ENCODE measurements at regions not wholly inside any gene's neighbourhood (a gene's known extent, or its start where the extent isn't known, plus 50 kb on each side); places are given as distances from the start of the nearest gene placed in this dataset.

DNA sequence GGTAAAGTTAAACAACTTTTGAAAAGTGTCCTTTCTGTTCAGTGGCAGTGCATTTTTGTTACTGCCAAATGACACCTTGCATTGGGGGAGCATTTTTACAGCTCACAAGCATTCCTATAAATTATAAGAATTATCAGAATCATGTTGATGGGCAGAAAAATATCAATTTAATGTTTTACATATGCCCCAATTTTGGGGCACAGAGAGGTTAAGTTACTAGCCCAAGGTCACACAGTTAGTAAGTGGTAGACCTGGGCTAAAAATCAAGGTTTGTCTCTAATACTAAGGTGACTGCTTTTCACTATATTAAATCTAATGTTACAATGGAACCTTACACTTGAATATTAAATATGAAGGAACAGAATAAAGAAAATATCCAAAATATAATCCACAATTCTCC lies 180.1 kb upstream of the IVNS1ABP start:
- intact Hi-C loops (cut with micrococcal nuclease), result no loop called here
- POLR2A ChIA-PET, result no interaction called here

More for the DNA sequence above, 180.1 kb upstream of the IVNS1ABP start:
- no TSS peak for BruUV-seq (replicated peaks)
- DNase-seq (ENCODE audit: low read depth, low spot score), result no peak
- H3K9me1 ChIP-seq (replicated peaks; ENCODE audit: control insufficient read depth, extremely low read depth, insufficient read depth, low read length), result no peaks in the 10 kb centered on the region
- no peaks in the 10 kb centered on the region for H3K9me3 ChIP-seq (replicated peaks; ENCODE audit: control insufficient read depth, insufficient read depth, low read length)
- CTCF ChIA-PET, result interaction anchor here (0.5 to 1.0 kb wide), 2 partner anchors 99 to 120 kb away, joined by 3 to 4 read pairs; no protein-coding TSS in a partner anchor
- H3K4me2 ChIP-seq (ENCODE audit: insufficient read depth, low read length), result no peak overlapping the region
- TF ChIP-seq JUN (IDR thresholded peaks at IDR 0.05; ENCODE audit: borderline replicate concordance, insufficient read depth, insufficient read length, low read depth) (no peak), GATA2 (IDR thresholded peaks at IDR 0.05; ENCODE audit: insufficient read depth, insufficient read length, low read depth, low read length) (no peak), EZH2 (IDR thresholded peaks at IDR 0.05; ENCODE audit: borderline replicate concordance, low read depth, low read length, severe bottlenecking) (no peak), FOS (IDR thresholded peaks at IDR 0.05; ENCODE audit: borderline replicate concordance, insufficient read depth, low read length) (no peak), POLR2AphosphoS5 (IDR thresholded peaks at IDR 0.05; ENCODE audit: insufficient read depth, low read depth, low read length) (no peak), POLR2A (IDR thresholded peaks at IDR 0.05; ENCODE audit: low read depth, low read length) (no peak), MYC (IDR thresholded peaks at IDR 0.05; ENCODE audit: low read depth, low read length) (no peak)
- TF ChIP-seq, protein P1, sequence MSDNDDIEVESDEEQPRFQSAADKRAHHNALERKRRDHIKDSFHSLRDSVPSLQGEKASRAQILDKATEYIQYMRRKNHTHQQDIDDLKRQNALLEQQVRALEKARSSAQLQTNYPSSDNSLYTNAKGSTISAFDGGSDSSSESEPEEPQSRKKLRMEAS (IDR thresholded peaks at IDR 0.05; ENCODE audit: insufficient read depth, insufficient read length), result no peak
- TF ChIP-seq, protein P2, sequence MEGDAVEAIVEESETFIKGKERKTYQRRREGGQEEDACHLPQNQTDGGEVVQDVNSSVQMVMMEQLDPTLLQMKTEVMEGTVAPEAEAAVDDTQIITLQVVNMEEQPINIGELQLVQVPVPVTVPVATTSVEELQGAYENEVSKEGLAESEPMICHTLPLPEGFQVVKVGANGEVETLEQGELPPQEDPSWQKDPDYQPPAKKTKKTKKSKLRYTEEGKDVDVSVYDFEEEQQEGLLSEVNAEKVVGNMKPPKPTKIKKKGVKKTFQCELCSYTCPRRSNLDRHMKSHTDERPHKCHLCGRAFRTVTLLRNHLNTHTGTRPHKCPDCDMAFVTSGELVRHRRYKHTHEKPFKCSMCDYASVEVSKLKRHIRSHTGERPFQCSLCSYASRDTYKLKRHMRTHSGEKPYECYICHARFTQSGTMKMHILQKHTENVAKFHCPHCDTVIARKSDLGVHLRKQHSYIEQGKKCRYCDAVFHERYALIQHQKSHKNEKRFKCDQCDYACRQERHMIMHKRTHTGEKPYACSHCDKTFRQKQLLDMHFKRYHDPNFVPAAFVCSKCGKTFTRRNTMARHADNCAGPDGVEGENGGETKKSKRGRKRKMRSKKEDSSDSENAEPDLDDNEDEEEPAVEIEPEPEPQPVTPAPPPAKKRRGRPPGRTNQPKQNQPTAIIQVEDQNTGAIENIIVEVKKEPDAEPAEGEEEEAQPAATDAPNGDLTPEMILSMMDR (IDR thresholded peaks at IDR 0.05; ENCODE audit: extremely low read depth in 1 of 2, insufficient read depth in 1 of 2, low read depth in 1 of 2, low read length in 2 of 2), result no peak
- H3K27ac ChIP-seq (ENCODE audit: insufficient read depth, low read depth, low read length), result no peak overlapping the region
- no peak overlapping the region for H2AFZ ChIP-seq (ENCODE audit: low read depth, low read length)
- no peaks in the 10 kb centered on the region for H3K36me3 ChIP-seq (ENCODE audit: control insufficient read depth in 2 of 2, extremely low read depth in 1 of 2, insufficient read depth in 2 of 2, low read length in 2 of 2)
- H3K4me3 ChIP-seq (replicated peaks in 1 of 3; ENCODE audit: insufficient read depth in 1 of 3, low read depth in 1 of 3, low read length in 3 of 3), result no peak overlapping the region
- H4K20me1 ChIP-seq (replicated peaks; ENCODE audit: control insufficient read depth, extremely low read depth, insufficient read depth, low read length), result no peaks in the 10 kb centered on the region
- no peak for FAIRE-seq
- H3K9ac ChIP-seq (replicated peaks; ENCODE audit: extremely low read depth, insufficient read depth, low read length), result no peak overlapping the region
- H3K27me3 ChIP-seq (ENCODE audit: control insufficient read depth in 2 of 2, insufficient read depth in 2 of 2, low read length in 2 of 2), result no peaks in the 10 kb centered on the region
- peaks cover 8% of the 10 kb centered on the region for H3K4me1 ChIP-seq (ENCODE audit: control insufficient read depth, extremely low read depth, insufficient read depth, low read length)
- no peaks in the 10 kb centered on the region for H3K79me2 ChIP-seq (ENCODE audit: control insufficient read depth, insufficient read depth, low read length)
- dilution Hi-C loops (cut with MboI; ENCODE audit: extremely low pct_ligation_motif_present, low sequenced_read_pairs), result no loop called here

Measured in endothelial cell of umbilical vein (primary cell).